Endothelial cell of umbilical vein (primary cell): ENCODE measurements at regions not wholly inside any gene's neighbourhood (a gene's known extent, or its start where the extent isn't known, plus 50 kb on each side); places are given as distances from the start of the nearest gene placed in this dataset.

Experiments used
- BruUV-seq: library from RNA; stranded (reverse); fragments of 400-500 nt; replicated peaks from 2 replicates; lab custom pipeline; 2021; lab: Mats Ljungman, UMichigan
- CTCF ChIA-PET: fragments of 300-600, 350-600 bp; sonication (Branson Sonifier 250); formaldehyde crosslinking; loops from one replicate; lab custom pipeline; 2021; ENCODE audit warnings: antibody characterized with exemption, inconsistent platforms; lab: Charles Lee
- POLR2A ChIA-PET: fragments of 300-600, 350-600 bp; sonication (Branson Sonifier 250); formaldehyde crosslinking; loops from one replicate; lab custom pipeline; 2021; ENCODE audit warnings: antibody characterized with exemption, inconsistent platforms; lab: Charles Lee
- DNase-seq: peaks from one replicate; pipeline ENCODE4 v3.0.0-alpha.2; 2011; ENCODE audit warnings: low read depth, low spot score
- FAIRE-seq: peaks from 2 replicates; lab custom pipeline; 2011; peaks lifted over from hg19 to GRCh38; lab: Jason Lieb, UNC
- H2AFZ ChIP-seq: 2 replicates; pipeline ENCODE4 v1.6.0; 2012; ENCODE audit warnings: low read depth, low read length, control low read depth, inconsistent platforms
- H3K27ac ChIP-seq: 2 replicates; pipeline ENCODE4 v1.5.1; 2011; ENCODE audit warnings: low read depth, mild to moderate bottlenecking, control low read depth, low read length, moderate library complexity; ENCODE audit not compliant: insufficient read depth
- H3K27me3 ChIP-seq, 2 experiments: 2 replicates each; pipeline versions ENCODE4 v1.6.0 to v1.6.1; 2011; ENCODE audit warnings: low read length in 2 of 2, mixed read lengths in 1 of 2; ENCODE audit not compliant: control insufficient read depth in 2 of 2, insufficient read depth in 2 of 2
- H3K36me3 ChIP-seq, 2 experiments: 2 replicates in 1 of 2; 3 replicates in 1 of 2; pipeline ENCODE4 v1.5.1; 2011; ENCODE audit warnings: low read length in 2 of 2, mild to moderate bottlenecking in 1 of 2, moderate library complexity in 1 of 2; ENCODE audit not compliant: control insufficient read depth in 2 of 2, insufficient read depth in 2 of 2; ENCODE audit errors: extremely low read depth in 1 of 2
- H3K4me1 ChIP-seq: 3 replicates; pipeline ENCODE4 v1.5.1; 2011; ENCODE audit warnings: mild to moderate bottlenecking, low read length; ENCODE audit not compliant: control insufficient read depth, insufficient read depth; ENCODE audit errors: extremely low read depth
- H3K4me2 ChIP-seq: 2 replicates; pipeline ENCODE4 v1.6.1; 2011; ENCODE audit warnings: low read length, control low read depth, mixed read lengths; ENCODE audit not compliant: insufficient read depth
- H3K4me3 ChIP-seq, 3 experiments: fragments of 200-600 bp in 1 of 3; sonication (generic), shearing (Covaris generic) in 1 of 3; replicated peaks in 1 of 3; 2 replicates each; pipeline ENCODE4 v1.5.1; 2011 to 2016; ENCODE audit warnings: control low read depth in 3 of 3, low read length in 3 of 3, mild to moderate bottlenecking in 2 of 3, inconsistent platforms in 1 of 3, low read depth in 1 of 3, moderate library complexity in 1 of 3; ENCODE audit not compliant: insufficient read depth in 1 of 3
- H3K79me2 ChIP-seq: 2 replicates; pipeline ENCODE4 v1.6.0; 2012; ENCODE audit warnings: low read length, inconsistent platforms; ENCODE audit not compliant: control insufficient read depth, insufficient read depth
- H3K9ac ChIP-seq: replicated peaks from 2 replicates; pipeline ENCODE3; 2011; ENCODE audit warnings: low read length, control low read depth; ENCODE audit not compliant: insufficient read depth; ENCODE audit errors: extremely low read depth
- H3K9me1 ChIP-seq: replicated peaks from 3 replicates; pipeline ENCODE4 v1.6.0; 2011; ENCODE audit warnings: mild to moderate bottlenecking, low read length; ENCODE audit not compliant: control insufficient read depth, insufficient read depth; ENCODE audit errors: extremely low read depth
- H3K9me3 ChIP-seq: replicated peaks from 2 replicates; pipeline ENCODE4 v1.5.1; 2012; ENCODE audit warnings: low read length, inconsistent platforms; ENCODE audit not compliant: control insufficient read depth, insufficient read depth
- H4K20me1 ChIP-seq: replicated peaks from 2 replicates; pipeline ENCODE3; 2011; ENCODE audit warnings: mild to moderate bottlenecking, low read length; ENCODE audit not compliant: control insufficient read depth, insufficient read depth; ENCODE audit errors: extremely low read depth
- CTCF ChIP-seq, 2 donors: IDR thresholded peaks; 1 replicate in 1 of 2; 2 replicates in 1 of 2; pipeline ENCODE4 v1.5.1; 2011; ENCODE audit warnings: low read length in 2 of 2, mild to moderate bottlenecking in 2 of 2, moderate library complexity in 2 of 2, control low read depth in 1 of 2, inconsistent platforms in 1 of 2, low read depth in 1 of 2; ENCODE audit not compliant: insufficient read depth in 1 of 2; ENCODE audit errors: extremely low read depth in 1 of 2
- EZH2 ChIP-seq: IDR thresholded peaks from 2 replicates; pipeline ENCODE4 v1.6.1; 2012; ENCODE audit warnings: borderline replicate concordance, low read depth, mild to moderate bottlenecking, moderate library complexity, low read length, inconsistent platforms; ENCODE audit not compliant: severe bottlenecking
- FOS ChIP-seq: IDR thresholded peaks from 2 replicates; pipeline ENCODE4 v1.6.1; 2011; ENCODE audit warnings: mild to moderate bottlenecking, low read length, moderate library complexity, borderline replicate concordance; ENCODE audit not compliant: insufficient read depth
- GATA2 ChIP-seq: IDR thresholded peaks from 2 replicates; pipeline ENCODE4 v1.7.0; 2011; ENCODE audit warnings: low read depth, mild to moderate bottlenecking, moderate library complexity, mixed read lengths, low read length; ENCODE audit not compliant: insufficient read length, insufficient read depth
- JUN ChIP-seq: IDR thresholded peaks from 2 replicates; pipeline ENCODE4 v1.6.1; 2011; ENCODE audit warnings: borderline replicate concordance, low read depth; ENCODE audit not compliant: insufficient read length, insufficient read depth
- MAX ChIP-seq: IDR thresholded peaks from 2 replicates; pipeline ENCODE4 v1.6.1; 2011; ENCODE audit not compliant: insufficient read depth, insufficient read length
- MYC ChIP-seq: IDR thresholded peaks from one replicate; pipeline ENCODE4 v1.6.1; 2011; ENCODE audit warnings: mild to moderate bottlenecking, low read depth, low read length
- POLR2A ChIP-seq: IDR thresholded peaks from 2 replicates; pipeline ENCODE4 v1.6.1; 2012; ENCODE audit warnings: low read depth, mild to moderate bottlenecking, control low read depth, low read length
- POLR2AphosphoS5 ChIP-seq: IDR thresholded peaks from 2 replicates; pipeline ENCODE4 v1.6.1; 2012; ENCODE audit warnings: low read depth, mild to moderate bottlenecking, control low read depth, low read length, moderate library complexity; ENCODE audit not compliant: insufficient read depth
- dilution Hi-C: fragments of 300-500 bp; cut with MboI; formaldehyde crosslinking; loops from one replicate; pipeline ENCODE4 v1.15.0; 2019; ENCODE audit warnings: low sequenced_read_pairs; ENCODE audit not compliant: extremely low pct_ligation_motif_present
- intact Hi-C: fragments of 100-400 bp; cut with micrococcal nuclease; formaldehyde crosslinking; loops from one replicate; pipeline ENCODE4 v1.10.0; 2022

GRCh38 chr13:58446979-58447378 lies 815.4 kb downstream of the PCDH17 start:
- ChIA-PET CTCF (interaction anchor here (0.5 kb wide), 1 partner anchor 49 kb away, joined by 3 read pairs; no protein-coding TSS in a partner anchor), POLR2A (no interaction called here)
- dilution Hi-C loops (no loop called here), intact Hi-C loops (no loop called here)
- Histone ChIP-seq H3K4me2 (no peak overlapping the region), H2AFZ (no peak overlapping the region), H3K36me3 (no peaks in the 10 kb centered on the region), H3K79me2 (no peaks in the 10 kb centered on the region), H3K9ac (no peak overlapping the region), H3K9me1 (no peaks in the 10 kb centered on the region), H3K27me3 (no peaks in the 10 kb centered on the region), H4K20me1 (no peaks in the 10 kb centered on the region), H3K27ac (no peak overlapping the region), H3K4me3 (no peak overlapping the region), H3K4me1 (no peaks in the 10 kb centered on the region), H3K9me3 (no peaks in the 10 kb centered on the region)
- no peak for DNase-seq
- BruUV-seq, result no TSS peak
- TF ChIP-seq MAX (no peak), EZH2 (no peak), FOS (no peak), POLR2A (no peak), POLR2AphosphoS5 (no peak), MYC (no peak), CTCF (IDR thresholded peaks at IDR 0.05; ENCODE audit: extremely low read depth in 1 of 2, insufficient read depth in 1 of 2, low read depth in 1 of 2, low read length in 2 of 2) (no peak), JUN (no peak), GATA2 (no peak)
- no peak for FAIRE-seq
